WTC11 (cell line): ENCODE measurements at regions not wholly inside any gene's neighbourhood (a gene's known extent, or its start where the extent isn't known, plus 50 kb on each side); places are given as distances from the start of the nearest gene placed in this dataset.

Source experiments
- ATAC-seq: fragments of 200-7000 bp; cut with Tn5 transposase; 2 replicates; pipeline ENCODE4 v1.10.0; 2021; ENCODE audit warnings: mild to moderate bottlenecking, moderate library complexity
- CTCF ChIA-PET: fragments of 300-600 bp; sonication (Branson Sonifier 250); formaldehyde crosslinking; loops from one replicate; lab custom pipeline; 2021; ENCODE audit warnings: antibody characterized with exemption; lab: Charles Lee
- POLR2A ChIA-PET: fragments of 350-600 bp; sonication (Branson Sonifier 250); formaldehyde crosslinking; loops from one replicate; lab custom pipeline; 2021; ENCODE audit warnings: antibody characterized with exemption; lab: Charles Lee
- DNase-seq: peaks from one replicate; pipeline ENCODE4 v3.0.0; 2021; ENCODE audit warnings: low spot score
- H3K27ac Mint-ChIP-seq: 2 replicates; pipeline ENCODE4 v1.8.0; 2021; ENCODE audit warnings: mixed read lengths
- H3K27me3 Mint-ChIP-seq: 2 replicates; pipeline ENCODE4 v1.8.0; 2021; ENCODE audit warnings: low read depth, mild to moderate bottlenecking, moderate library complexity, mixed read lengths
- H3K36me3 Mint-ChIP-seq: 2 replicates; pipeline ENCODE4 v1.8.0; 2021; ENCODE audit warnings: mixed read lengths
- H3K4me1 Mint-ChIP-seq: 2 replicates; pipeline ENCODE4 v1.8.0; 2022; ENCODE audit warnings: mixed read lengths
- H3K4me3 Mint-ChIP-seq: 2 replicates; pipeline ENCODE4 v1.8.0; 2021; ENCODE audit warnings: mild to moderate bottlenecking, moderate library complexity, mixed read lengths
- H3K9me3 Mint-ChIP-seq: 2 replicates; pipeline ENCODE4 v1.8.0; 2021; ENCODE audit warnings: mixed read lengths
- ARID4B ChIP-seq: sonication (generic); formaldehyde crosslinking; IDR thresholded peaks from 2 replicates; pipeline ENCODE4 v1.8.0; 2023; ENCODE audit warnings: missing genetic modification reagents, mild to moderate bottlenecking, borderline replicate concordance
- ATF2 ChIP-seq: sonication (generic); formaldehyde crosslinking; IDR thresholded peaks from 2 replicates; pipeline ENCODE4 v1.8.1; 2022; ENCODE audit warnings: low read depth, missing genetic modification reagents, borderline replicate concordance
- E2F5 ChIP-seq: sonication (generic); formaldehyde crosslinking; IDR thresholded peaks from 2 replicates; pipeline ENCODE4 v1.8.1; 2022; ENCODE audit warnings: mild to moderate bottlenecking, moderate library complexity, missing genetic modification reagents
- IRF1 ChIP-seq: sonication (generic); formaldehyde crosslinking; IDR thresholded peaks from 2 replicates; pipeline ENCODE4 v1.8.0; 2023; ENCODE audit warnings: missing genetic modification reagents
- NFE2L1 ChIP-seq: sonication (generic); formaldehyde crosslinking; IDR thresholded peaks from 2 replicates; pipeline ENCODE4 v1.8.1; 2023; ENCODE audit warnings: missing genetic modification reagents
- OVOL2 ChIP-seq: fragments of 250-450 bp; sonication (Bioruptor Pico); IDR thresholded peaks from 2 replicates; pipeline ENCODE4 v1.9.0; 2021; ENCODE audit warnings: mild to moderate bottlenecking, borderline replicate concordance
- TEAD1 ChIP-seq: sonication (generic); formaldehyde crosslinking; IDR thresholded peaks from 2 replicates; pipeline ENCODE4 v1.8.0; 2022; ENCODE audit warnings: mild to moderate bottlenecking, missing genetic modification reagents
- ZNF138 ChIP-seq: sonication (generic); formaldehyde crosslinking; conservative IDR thresholded peaks from 2 replicates; pipeline ENCODE4 v1.8.1; 2022; ENCODE audit warnings: mild to moderate bottlenecking, moderate library complexity, missing genetic modification reagents
- ZNF423 ChIP-seq: fragments of 250-450 bp; sonication (Bioruptor Pico); IDR thresholded peaks from 2 replicates; pipeline ENCODE4 v2.1.2; 2022; ENCODE audit warnings: mild to moderate bottlenecking, moderate library complexity
- ZNF532 ChIP-seq: fragments of 250-450 bp; sonication (Bioruptor Pico); IDR thresholded peaks from 2 replicates; pipeline ENCODE4 v1.9.0; 2021; ENCODE audit warnings: mild to moderate bottlenecking, borderline replicate concordance

GRCh38 chr6:16836144-16836981 lies 75.1 kb upstream of the ATXN1 start:
- H3K9me3 Mint-ChIP-seq = no peaks in the 10 kb centered on the region
- H3K27me3 Mint-ChIP-seq = no peaks in the 10 kb centered on the region; the same call in 1 of the 2 replicates
- no peak overlapping the region for H3K27ac Mint-ChIP-seq
- ChIA-PET CTCF (interaction anchor here (0.5 to 1.4 kb wide), 2 partner anchors 13 to 519 kb away, joined by 3 to 7 read pairs; no protein-coding TSS in a partner anchor), POLR2A (no interaction called here)
- no peak for ATAC-seq
- no peak for TF ChIP-seq ARID4B
- TF ChIP-seq, all 79 proteins: peak for 0
- Mint-ChIP-seq H3K36me3 (no peaks in the 10 kb centered on the region), H3K4me3 (no peak overlapping the region), H3K4me1 (peaks cover 8% of the 10 kb centered on the region)
- no peak for DNase-seq

- POLR2A ChIA-PET = no interaction called here
- no peaks in the 10 kb centered on the region; the same call in 1 of the 2 replicates for H3K27me3 Mint-ChIP-seq
- TF ChIP-seq OVOL2 (CRISPR knock-in tag) (no peak), NFE2L1 (CRISPR knock-in tag) (no peak), IRF1 (CRISPR knock-in tag) (no peak), ZNF138 (CRISPR knock-in tag) (no peak), E2F5 (no peak), TEAD1 (no peak), ARID4B (no peak), ZNF423 (CRISPR knock-in tag) (no peak), ZNF532 (CRISPR knock-in tag) (no peak), ATF2 (CRISPR knock-in tag) (no peak)
- TF ChIP-seq, all 79 proteins: peak for 0
- Mint-ChIP-seq H3K36me3 (no peaks in the 10 kb centered on the region), H3K27ac (no peak overlapping the region), H3K4me1 (no peaks in the 10 kb centered on the region), H3K4me3 (no peak overlapping the region), H3K9me3 (no peaks in the 10 kb centered on the region)
- DNase-seq (no peak), ATAC-seq (no peak)
- CTCF ChIA-PET = no interaction called here
Observed at GRCh38 chr6:16834242-16834641, 73.0 kb upstream of the ATXN1 start.
